ENCODE measurements at regions not wholly inside any gene's neighbourhood (a gene's known extent, or its start where the extent isn't known, plus 50 kb on each side); places are given as distances from the start of the nearest gene placed in this dataset.

DNA sequence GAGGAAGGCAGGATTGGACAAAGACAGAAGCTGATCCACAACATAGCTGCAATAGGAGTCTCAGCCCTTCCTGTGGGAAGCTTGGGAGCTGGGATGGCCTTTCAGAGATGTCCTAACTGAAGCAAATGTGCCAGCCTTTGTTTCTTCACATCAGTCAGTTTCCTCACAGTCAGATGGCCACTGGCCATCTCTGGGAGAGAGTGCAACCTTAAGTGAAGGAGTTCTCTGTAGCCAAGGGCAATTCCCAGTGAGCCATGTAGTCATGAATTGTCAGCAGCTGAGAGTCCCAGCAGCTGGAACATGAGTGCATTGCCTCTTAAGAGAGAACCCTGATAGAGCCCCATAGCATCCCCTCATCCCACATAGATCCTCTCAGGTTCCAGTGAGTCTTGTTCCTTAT is 89.1 kb upstream of the LIFR start:
- no peaks in the 10 kb centered on the region for H3K27me3 ChIP-seq (replicated peaks; ENCODE audit: insufficient read depth)
- no peak overlapping the region for H3K27ac ChIP-seq
- H3K36me3 ChIP-seq: no peaks in the 10 kb centered on the region
- intact Hi-C loops (cut with DNase I): no loop called here
- H3K4me3 ChIP-seq: no peak overlapping the region
- DNase-seq (ENCODE audit: low spot score): no peak
- TF ChIP-seq POLR2A (IDR thresholded peaks at IDR 0.05) (no peak), POLR2AphosphoS5 (IDR thresholded peaks at IDR 0.05) (no peak)
- TF ChIP-seq, protein P1, sequence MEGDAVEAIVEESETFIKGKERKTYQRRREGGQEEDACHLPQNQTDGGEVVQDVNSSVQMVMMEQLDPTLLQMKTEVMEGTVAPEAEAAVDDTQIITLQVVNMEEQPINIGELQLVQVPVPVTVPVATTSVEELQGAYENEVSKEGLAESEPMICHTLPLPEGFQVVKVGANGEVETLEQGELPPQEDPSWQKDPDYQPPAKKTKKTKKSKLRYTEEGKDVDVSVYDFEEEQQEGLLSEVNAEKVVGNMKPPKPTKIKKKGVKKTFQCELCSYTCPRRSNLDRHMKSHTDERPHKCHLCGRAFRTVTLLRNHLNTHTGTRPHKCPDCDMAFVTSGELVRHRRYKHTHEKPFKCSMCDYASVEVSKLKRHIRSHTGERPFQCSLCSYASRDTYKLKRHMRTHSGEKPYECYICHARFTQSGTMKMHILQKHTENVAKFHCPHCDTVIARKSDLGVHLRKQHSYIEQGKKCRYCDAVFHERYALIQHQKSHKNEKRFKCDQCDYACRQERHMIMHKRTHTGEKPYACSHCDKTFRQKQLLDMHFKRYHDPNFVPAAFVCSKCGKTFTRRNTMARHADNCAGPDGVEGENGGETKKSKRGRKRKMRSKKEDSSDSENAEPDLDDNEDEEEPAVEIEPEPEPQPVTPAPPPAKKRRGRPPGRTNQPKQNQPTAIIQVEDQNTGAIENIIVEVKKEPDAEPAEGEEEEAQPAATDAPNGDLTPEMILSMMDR (IDR thresholded peaks at IDR 0.05): no peak
- peaks cover 12% of the 10 kb centered on the region for H3K4me1 ChIP-seq (replicated peaks)
- H3K9me3 ChIP-seq: no peaks in the 10 kb centered on the region

DNA sequence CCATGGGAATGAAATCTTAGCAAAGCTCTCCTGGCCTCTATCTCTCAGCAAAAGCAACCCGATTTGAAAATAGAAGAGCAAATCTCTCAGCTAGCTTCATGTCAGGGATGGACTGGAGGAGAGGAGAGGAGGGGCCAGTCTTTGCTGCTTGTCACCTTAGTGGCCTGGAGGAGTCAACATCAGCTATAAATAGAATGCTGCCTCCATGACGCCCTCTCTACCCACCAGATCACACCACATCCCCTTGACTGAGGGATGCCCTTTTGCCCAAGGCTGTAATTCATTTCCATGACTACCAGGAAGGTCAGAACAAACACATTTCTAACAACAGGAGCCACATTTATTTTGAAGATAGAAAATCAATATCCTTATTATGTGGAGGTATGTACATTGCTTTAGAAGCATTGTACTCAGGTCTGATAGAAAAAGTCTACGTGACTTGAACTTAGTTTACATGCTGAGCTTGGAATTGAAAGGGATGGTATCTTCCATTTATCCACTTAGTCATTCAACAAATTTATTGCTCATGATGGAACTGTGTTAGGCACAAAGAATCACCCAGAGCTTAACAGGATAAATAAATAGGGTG is 92.4 kb upstream of the LIFR start:
- TF ChIP-seq POLR2AphosphoS5 (IDR thresholded peaks at IDR 0.05) (no peak), POLR2A (IDR thresholded peaks at IDR 0.05) (no peak)
- TF ChIP-seq, protein P1 (IDR thresholded peaks at IDR 0.05): no peak
- intact Hi-C loops (cut with DNase I): no loop called here
- Histone ChIP-seq H3K4me3 (no peak overlapping the region), H3K27me3 (replicated peaks; ENCODE audit: insufficient read depth) (no peaks in the 10 kb centered on the region), H3K9me3 (no peaks in the 10 kb centered on the region), H3K36me3 (no peaks in the 10 kb centered on the region), H3K27ac (no peak overlapping the region), H3K4me1 (replicated peaks) (no peaks in the 10 kb centered on the region)
- no peak for DNase-seq (ENCODE audit: low spot score)
- 85% methylated on average over 3 of the region's 3 CpGs for WGBS

DNA sequence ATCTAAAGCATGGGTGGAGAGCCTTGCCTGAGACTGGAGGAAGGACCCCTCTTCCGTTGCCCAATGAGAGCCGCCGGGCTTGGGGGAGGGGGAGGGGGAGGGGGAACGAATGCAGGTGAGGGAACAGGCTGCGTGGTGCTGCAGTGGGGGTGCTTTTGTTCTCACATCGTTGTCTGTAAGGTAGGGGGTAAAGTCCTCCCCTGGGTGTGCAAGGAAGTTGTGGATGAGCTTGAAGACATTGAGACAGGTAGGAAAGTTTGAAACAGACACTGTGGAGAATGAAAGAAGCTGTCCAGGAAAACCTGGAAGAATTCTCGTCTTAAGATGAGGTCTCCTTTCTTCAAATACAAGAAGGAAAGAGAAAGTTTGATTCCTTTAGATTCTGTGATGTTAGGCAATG is 94.1 kb upstream of the LIFR start:
- intact Hi-C loops (cut with DNase I): no loop called here
- H3K4me1 ChIP-seq (replicated peaks): no peaks in the 10 kb centered on the region
- TF ChIP-seq POLR2AphosphoS5 (IDR thresholded peaks at IDR 0.05) (no peak), POLR2A (IDR thresholded peaks at IDR 0.05) (no peak)
- TF ChIP-seq, protein P1 (IDR thresholded peaks at IDR 0.05): no peak
- DNase-seq (ENCODE audit: low spot score): no peak
- no peaks in the 10 kb centered on the region for H3K36me3 ChIP-seq
- no peak overlapping the region for H3K27ac ChIP-seq
- no peaks in the 10 kb centered on the region for H3K9me3 ChIP-seq
- 31% methylated on average over 7 of the region's 7 CpGs for WGBS
- H3K4me3 ChIP-seq: no peak overlapping the region
- H3K27me3 ChIP-seq (replicated peaks; ENCODE audit: insufficient read depth): no peaks in the 10 kb centered on the region

DNA sequence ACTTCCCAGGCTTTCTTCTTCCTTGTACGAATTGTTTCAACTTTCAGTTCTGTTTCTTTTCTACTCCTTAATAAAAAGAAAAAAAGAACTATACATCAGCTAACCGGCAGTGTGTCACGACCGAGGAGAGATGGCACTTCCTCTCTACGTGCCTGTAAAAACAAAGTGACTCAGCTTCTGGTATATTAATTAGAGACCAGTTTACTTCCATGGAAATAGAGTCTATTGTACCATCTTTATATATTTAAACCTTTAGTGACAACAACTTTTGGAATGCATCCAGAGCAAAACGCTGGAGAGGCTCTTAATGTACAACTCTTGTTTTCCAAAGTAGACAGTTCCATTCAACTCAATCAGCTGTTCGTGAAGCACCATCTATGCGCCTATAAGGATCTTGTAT is 94.5 kb upstream of the LIFR start:
- Histone ChIP-seq H3K27ac (peak overlapping the region in 1 of 2 donors; percentile 6), H3K36me3 (no peaks in the 10 kb centered on the region), H3K27me3 (replicated peaks; ENCODE audit: insufficient read depth) (no peaks in the 10 kb centered on the region), H3K9me3 (no peaks in the 10 kb centered on the region), H3K4me3 (no peak overlapping the region), H3K4me1 (replicated peaks) (no peaks in the 10 kb centered on the region)
- intact Hi-C loops (cut with DNase I): no loop called here
- no peak for DNase-seq (ENCODE audit: low spot score)
- TF ChIP-seq POLR2AphosphoS5 (IDR thresholded peaks at IDR 0.05) (no peak), POLR2A (IDR thresholded peaks at IDR 0.05) (no peak)
- TF ChIP-seq, protein P1 (IDR thresholded peaks at IDR 0.05): no peak
- 27% methylated on average over 8 of the region's 8 CpGs for WGBS

DNA sequence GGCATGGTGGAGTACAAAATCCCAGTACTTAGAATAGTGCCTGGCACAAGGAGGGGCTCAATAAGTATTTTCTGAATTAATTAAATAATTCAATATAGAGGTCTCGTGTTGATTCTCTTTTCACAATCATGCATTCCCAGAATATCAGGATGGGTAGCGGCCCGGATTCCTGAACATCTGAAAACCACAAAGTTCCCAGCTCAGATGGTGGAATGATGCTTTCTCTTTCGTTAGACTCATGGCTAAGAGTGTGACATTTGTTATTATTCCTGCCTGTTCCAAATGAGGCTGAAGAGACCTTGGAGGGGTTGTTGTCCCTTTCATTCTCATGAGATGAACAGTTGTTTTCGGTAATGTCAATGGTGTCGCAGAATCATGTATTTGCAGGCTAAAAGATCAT is 95.4 kb upstream of the LIFR start:
- no peaks in the 10 kb centered on the region for H3K36me3 ChIP-seq
- DNase-seq (ENCODE audit: low spot score): no peak
- no peaks in the 10 kb centered on the region for H3K27me3 ChIP-seq (replicated peaks; ENCODE audit: insufficient read depth)
- intact Hi-C loops (cut with DNase I): no loop called here
- no peaks in the 10 kb centered on the region for H3K4me1 ChIP-seq (replicated peaks)
- no peak overlapping the region for H3K4me3 ChIP-seq
- TF ChIP-seq POLR2A (IDR thresholded peaks at IDR 0.05) (no peak), POLR2AphosphoS5 (IDR thresholded peaks at IDR 0.05) (no peak)
- TF ChIP-seq, protein P1 (IDR thresholded peaks at IDR 0.05): no peak
- 94% methylated on average over 6 of the region's 6 CpGs for whole genome bisulfite sequencing
- no peak overlapping the region for H3K27ac ChIP-seq
- no peaks in the 10 kb centered on the region for H3K9me3 ChIP-seq
